PFSK-1 (cell line): ENCODE measurements at regions not wholly inside any gene's neighbourhood (a gene's known extent, or its start where the extent isn't known, plus 50 kb on each side); places are given as distances from the start of the nearest gene placed in this dataset.

Experiments used
- FOXP2 ChIP-seq: optimal IDR thresholded peaks from 2 replicates; pipeline ENCODE3; 2011; ENCODE audit warnings: borderline replicate concordance, control low read depth, inconsistent platforms; ENCODE audit not compliant: insufficient read depth; ENCODE audit errors: extremely low read length, extremely low read depth
- POLR2AphosphoS5 ChIP-seq: IDR thresholded peaks from 2 replicates; pipeline ENCODE4 v1.6.1; 2012; ENCODE audit warnings: low read depth, mild to moderate bottlenecking, control low read depth, low read length, moderate library complexity
- REST ChIP-seq, 2 experiments: IDR thresholded peaks; 2 replicates each; pipeline versions ENCODE4 v1.6.1 to v1.8.0; 2011 to 2012; ENCODE audit warnings: low read depth in 2 of 2, low read length in 2 of 2, control low read depth in 1 of 2, inconsistent platforms in 1 of 2, mild to moderate bottlenecking in 1 of 2, moderate library complexity in 1 of 2; ENCODE audit not compliant: insufficient read depth in 1 of 2
- SIN3A ChIP-seq: IDR thresholded peaks from 2 replicates; pipeline ENCODE4 v1.6.1; 2012; ENCODE audit warnings: mild to moderate bottlenecking, low read length, moderate library complexity, borderline replicate concordance; ENCODE audit not compliant: insufficient read depth
- TAF1 ChIP-seq: IDR thresholded peaks from 2 replicates; pipeline ENCODE4 v1.6.1; 2012; ENCODE audit warnings: low read length, control low read depth, borderline replicate concordance; ENCODE audit not compliant: insufficient read depth

GRCh38 chr12:85394065-85394464 is 114.0 kb downstream of the ALX1 start:
- TF ChIP-seq POLR2AphosphoS5 (peak; percentile 7; the same call in 1 of the 2 replicates), TAF1 (no peak)

GRCh38 chr12:85394809-85395208 is 114.8 kb downstream of the ALX1 start:
- no peak for TF ChIP-seq FOXP2
- TF ChIP-seq TAF1, result no peak
- TF ChIP-seq REST (IDR thresholded peaks at IDR 0.05; ENCODE audit: insufficient read depth in 1 of 2, low read depth in 2 of 2, low read length in 2 of 2), result no peak
- TF ChIP-seq SIN3A, result no peak
- TF ChIP-seq POLR2AphosphoS5, result no peak

GRCh38 chr12:85405262-85405661 is 125.2 kb downstream of the ALX1 start:
- TF ChIP-seq FOXP2 (no peak), POLR2AphosphoS5 (no peak), SIN3A (no peak), TAF1 (no peak), REST (IDR thresholded peaks at IDR 0.05; ENCODE audit: insufficient read depth in 1 of 2, low read depth in 2 of 2, low read length in 2 of 2) (no peak)

GRCh38 chr12:85405781-85406522 is 125.9 kb downstream of the ALX1 start:
- TF ChIP-seq TAF1 (no peak), REST (IDR thresholded peaks at IDR 0.05; ENCODE audit: insufficient read depth in 1 of 2, low read depth in 2 of 2, low read length in 2 of 2) (no peak), FOXP2 (no peak), SIN3A (no peak), POLR2AphosphoS5 (no peak)

GRCh38 chr12:85413266-85413665 is 133.2 kb downstream of the ALX1 start:
- TF ChIP-seq REST (IDR thresholded peaks at IDR 0.05; ENCODE audit: insufficient read depth in 1 of 2, low read depth in 2 of 2, low read length in 2 of 2) (no peak), POLR2AphosphoS5 (no peak), TAF1 (no peak), FOXP2 (no peak), SIN3A (no peak; the same call in 1 of the 2 replicates)
